H1 (cell line): ENCODE measurements at regions not wholly inside any gene's neighbourhood (a gene's known extent, or its start where the extent isn't known, plus 50 kb on each side); places are given as distances from the start of the nearest gene placed in this dataset.

Source experiments
- CEBPB ChIP-seq: IDR thresholded peaks from 2 replicates; pipeline ENCODE4 v1.6.1; 2012; ENCODE audit warnings: low read depth, low read length
- CHD1 ChIP-seq: IDR thresholded peaks from 2 replicates; pipeline ENCODE4 v1.6.1; 2012; ENCODE audit warnings: low read depth, low read length, improper control_type of control experiment
- CREB1 ChIP-seq: IDR thresholded peaks from 2 replicates; pipeline ENCODE4 v1.6.1; 2012; ENCODE audit warnings: inconsistent platforms
- CTCF ChIP-seq, 3 experiments: IDR thresholded peaks; 1 replicate in 2 of 3; 2 replicates in 1 of 3; pipeline versions ENCODE4 v1.5.1 to v1.6.1; 2011; ENCODE audit warnings: low read length in 3 of 3, mild to moderate bottlenecking in 3 of 3, inconsistent platforms in 2 of 3, low read depth in 1 of 3, moderate library complexity in 1 of 3; ENCODE audit not compliant: insufficient read depth in 1 of 3; ENCODE audit errors: control extremely low read depth in 1 of 3
- EP300 ChIP-seq, 2 experiments: IDR thresholded peaks; 1 replicate in 1 of 2; 2 replicates in 1 of 2; pipeline ENCODE4 v1.6.1; 2011 to 2012; ENCODE audit warnings: low read depth in 2 of 2, low read length in 2 of 2, mild to moderate bottlenecking in 2 of 2, borderline replicate concordance in 1 of 2, inconsistent platforms in 1 of 2, moderate library complexity in 1 of 2
- EZH2 ChIP-seq: fragments of 200-600 bp; sonication (generic); IDR thresholded peaks from 2 replicates; pipeline ENCODE4 v1.7.1; 2012; ENCODE audit warnings: low read depth, mild to moderate bottlenecking, moderate library complexity, low read length, inconsistent platforms; ENCODE audit not compliant: severe bottlenecking
- FOSL1 ChIP-seq: IDR thresholded peaks from 2 replicates; pipeline ENCODE4 v1.6.1; 2011; ENCODE audit warnings: mild to moderate bottlenecking, low read depth, low read length, moderate library complexity; ENCODE audit not compliant: insufficient read depth
- RAD21 ChIP-seq, 2 experiments: IDR thresholded peaks in 1 of 2; conservative IDR thresholded peaks in 1 of 2; 2 replicates each; pipeline ENCODE4 v1.6.1; 2011; ENCODE audit warnings: low read depth in 2 of 2, low read length in 2 of 2, improper control_type of control experiment in 1 of 2, inconsistent platforms in 1 of 2, mild to moderate bottlenecking in 1 of 2, moderate library complexity in 1 of 2
- RXRA ChIP-seq: IDR thresholded peaks from 2 replicates; pipeline ENCODE4 v1.6.1; 2011; ENCODE audit warnings: low read depth, mild to moderate bottlenecking, low read length, moderate library complexity; ENCODE audit not compliant: insufficient read depth
- SIN3A ChIP-seq, 2 experiments: IDR thresholded peaks in 1 of 2; conservative IDR thresholded peaks in 1 of 2; 2 replicates each; pipeline ENCODE4 v1.6.1; 2011 to 2012; ENCODE audit warnings: low read length in 2 of 2, improper control_type of control experiment in 1 of 2, low read depth in 1 of 2, mild to moderate bottlenecking in 1 of 2
- SRF ChIP-seq: IDR thresholded peaks from 2 replicates; pipeline ENCODE4 v1.6.1; 2011; ENCODE audit warnings: mild to moderate bottlenecking, low read depth, low read length, moderate library complexity
- TAF1 ChIP-seq: IDR thresholded peaks from 2 replicates; pipeline ENCODE4 v1.6.1; 2011; ENCODE audit warnings: mild to moderate bottlenecking, low read depth, low read length
- USF2 ChIP-seq: IDR thresholded peaks from 2 replicates; pipeline ENCODE4 v1.6.1; 2011; ENCODE audit warnings: low read length, improper control_type of control experiment
- YY1 ChIP-seq: IDR thresholded peaks from 2 replicates; pipeline ENCODE4 v1.6.1; 2011; ENCODE audit warnings: low read depth, mild to moderate bottlenecking, low read length

- no peak for TF ChIP-seq CTCF (IDR thresholded peaks at IDR 0.05; ENCODE audit: control extremely low read depth in 1 of 3, insufficient read depth in 1 of 3, low read depth in 1 of 3, low read length in 3 of 3)
- TF ChIP-seq RAD21 (IDR thresholded peaks at IDR 0.05 in 1 of 2, conservative IDR thresholded peaks at IDR 0.05 in 1 of 2; ENCODE audit: low read depth in 2 of 2, low read length in 2 of 2): no peak
- TF ChIP-seq EP300 (IDR thresholded peaks at IDR 0.05; ENCODE audit: borderline replicate concordance in 1 of 2, low read depth in 2 of 2, low read length in 2 of 2): no peak
- TF ChIP-seq USF2: no peak
- no peak for TF ChIP-seq EZH2
- TF ChIP-seq CREB1: no peak
- TF ChIP-seq RXRA: no peak
- TF ChIP-seq YY1: no peak
- TF ChIP-seq CHD1: no peak
- no peak for TF ChIP-seq CEBPB
- no peak for TF ChIP-seq FOSL1
- no peak for TF ChIP-seq TAF1
- TF ChIP-seq SRF: no peak
- TF ChIP-seq SIN3A (conservative IDR thresholded peaks at IDR 0.05 in 1 of 2, IDR thresholded peaks at IDR 0.05 in 1 of 2; ENCODE audit: low read depth in 1 of 2, low read length in 2 of 2): no peak
Measured at GRCh38 chr17:17425591-17425990, 51.2 kb upstream of the MED9 start.
